H9 (cell line): ENCODE measurements at regions not wholly inside any gene's neighbourhood (a gene's known extent, or its start where the extent isn't known, plus 50 kb on each side); places are given as distances from the start of the nearest gene placed in this dataset.

Experiments
- DNase-seq: peaks from one replicate; pipeline ENCODE4 v3.0.0-alpha.2; 2017
- H2AFZ ChIP-seq: one replicate; pipeline ENCODE4 v1.6.1; 2013; ENCODE audit warnings: mild to moderate bottlenecking, low read length, control low read depth, moderate library complexity
- H2AK5ac ChIP-seq: 2 replicates; pipeline ENCODE4 v1.6.1; 2013; ENCODE audit warnings: low read length, control low read depth, mixed read lengths; ENCODE audit not compliant: insufficient read length
- H2BK120ac ChIP-seq: one replicate; pipeline ENCODE4 v1.6.1; 2013; ENCODE audit warnings: low read depth, mild to moderate bottlenecking, low read length, control low read depth, inconsistent platforms; ENCODE audit not compliant: poor library complexity, severe bottlenecking
- H2BK12ac ChIP-seq: 2 replicates; pipeline ENCODE4 v1.6.1; 2013; ENCODE audit warnings: low read length, control low read depth, mixed read lengths, low read depth; ENCODE audit not compliant: insufficient read length
- H2BK15ac ChIP-seq: 2 replicates; pipeline ENCODE4 v1.6.1; 2013; ENCODE audit warnings: low read depth, low read length, control low read depth
- H2BK20ac ChIP-seq: one replicate; pipeline ENCODE4 v1.6.1; 2013; ENCODE audit warnings: low read depth, mild to moderate bottlenecking, low read length, control low read depth, inconsistent platforms; ENCODE audit not compliant: poor library complexity, severe bottlenecking
- H2BK5ac ChIP-seq: 2 replicates; pipeline ENCODE4 v1.6.1; 2013; ENCODE audit warnings: low read length, control low read depth, mixed read lengths; ENCODE audit not compliant: insufficient read length
- H3K14ac ChIP-seq: 2 replicates; pipeline ENCODE4 v1.6.1; 2013; ENCODE audit warnings: low read length, control low read depth; ENCODE audit not compliant: insufficient read depth
- H3K18ac ChIP-seq: 2 replicates; pipeline ENCODE4 v1.6.1; 2013; ENCODE audit warnings: low read depth, mild to moderate bottlenecking, mixed read lengths, low read length, control low read depth; ENCODE audit not compliant: insufficient read length
- H3K23ac ChIP-seq: 2 replicates; pipeline ENCODE4 v1.6.1; 2013; ENCODE audit warnings: low read length, control low read depth, mixed read lengths, low read depth; ENCODE audit not compliant: insufficient read length
- H3K23me2 ChIP-seq: 2 replicates; pipeline ENCODE4 v1.6.1; 2013; ENCODE audit warnings: low read depth, mild to moderate bottlenecking, mixed read lengths, low read length, control low read depth; ENCODE audit not compliant: insufficient read length, poor library complexity, severe bottlenecking
- H3K27ac ChIP-seq: 2 replicates; pipeline ENCODE4 v1.5.1; 2013; ENCODE audit warnings: low read length, control low read depth, mixed read lengths, low read depth; ENCODE audit not compliant: insufficient read length
- H3K27me3 ChIP-seq: 2 replicates; pipeline ENCODE4 v1.6.1; 2013; ENCODE audit warnings: low read length, control low read depth, inconsistent platforms; ENCODE audit not compliant: insufficient read depth
- H3K4ac ChIP-seq: 2 replicates; pipeline ENCODE4 v1.6.1; 2013; ENCODE audit warnings: low read depth, mild to moderate bottlenecking, control low read depth, inconsistent platforms, low read length, moderate library complexity
- H3K4me1 ChIP-seq: 2 replicates; pipeline ENCODE4 v1.6.1; 2013; ENCODE audit warnings: low read length, control low read depth, inconsistent platforms; ENCODE audit not compliant: insufficient read depth
- H3K4me2 ChIP-seq: 2 replicates; pipeline ENCODE4 v1.6.1; 2013; ENCODE audit warnings: low read length, control low read depth, mixed read lengths; ENCODE audit not compliant: insufficient read length, insufficient read depth
- H3K56ac ChIP-seq: 2 replicates; pipeline ENCODE4 v1.6.1; 2013; ENCODE audit warnings: low read depth, mild to moderate bottlenecking, mixed read lengths, low read length, control low read depth; ENCODE audit not compliant: insufficient read length
- H3K79me1 ChIP-seq: 2 replicates; pipeline ENCODE4 v1.6.1; 2013; ENCODE audit warnings: low read depth, mild to moderate bottlenecking, moderate library complexity, low read length, control low read depth, inconsistent platforms; ENCODE audit not compliant: insufficient read depth, poor library complexity, severe bottlenecking
- H3K79me2 ChIP-seq: 2 replicates; pipeline ENCODE4 v1.6.1; 2013; ENCODE audit warnings: low read length, control low read depth, inconsistent platforms; ENCODE audit not compliant: insufficient read depth
- H3K9ac ChIP-seq: 2 replicates; pipeline ENCODE4 v1.6.1; 2013; ENCODE audit warnings: low read length, control low read depth, mixed read lengths; ENCODE audit not compliant: insufficient read length; ENCODE audit errors: extremely low read depth
- H3K9me3 ChIP-seq: one replicate; pipeline ENCODE4 v1.6.1; 2013; ENCODE audit warnings: low read depth, low read length, inconsistent platforms; ENCODE audit not compliant: control insufficient read depth
- H3T11ph ChIP-seq: one replicate; pipeline ENCODE4 v1.6.1; 2013; ENCODE audit warnings: mild to moderate bottlenecking, low read length, control low read depth, inconsistent platforms
- H4K20me1 ChIP-seq: one replicate; pipeline ENCODE4 v1.6.1; 2013; ENCODE audit not compliant: control insufficient read depth, insufficient read length, insufficient read depth
- H4K5ac ChIP-seq: 2 replicates; pipeline ENCODE4 v1.6.1; 2013; ENCODE audit warnings: low read depth, mild to moderate bottlenecking, mixed read lengths, low read length, control low read depth; ENCODE audit not compliant: insufficient read length
- H4K8ac ChIP-seq: replicated peaks from 2 replicates; pipeline ENCODE4 v1.6.1; 2013; ENCODE audit warnings: low read length, control low read depth, mixed read lengths, low read depth; ENCODE audit not compliant: insufficient read length
- H4K91ac ChIP-seq: 2 replicates; pipeline ENCODE4 v1.6.1; 2013; ENCODE audit warnings: low read depth, mild to moderate bottlenecking, moderate library complexity, mixed read lengths, low read length, control low read depth; ENCODE audit not compliant: insufficient read length
- H3K27ac Mint-ChIP-seq, 3 experiments: 2 replicates in 2 of 3; 3 replicates in 1 of 3; pipeline ENCODE4 v1.8.0; 2020 to 2021; ENCODE audit warnings: mixed read lengths in 3 of 3, mild to moderate bottlenecking in 1 of 3, moderate library complexity in 1 of 3
- H3K27me3 Mint-ChIP-seq: 2 replicates; pipeline ENCODE4 v1.8.0; 2021; ENCODE audit warnings: low read depth, mild to moderate bottlenecking, moderate library complexity, mixed read lengths
- H3K36me3 Mint-ChIP-seq, 3 experiments: 2 replicates in 2 of 3; 3 replicates in 1 of 3; pipeline ENCODE4 v1.8.0; 2020 to 2021; ENCODE audit warnings: low read depth in 3 of 3, mixed read lengths in 3 of 3; ENCODE audit not compliant: insufficient read depth in 1 of 3
- H3K4me1 Mint-ChIP-seq, 2 experiments: 2 replicates each; pipeline ENCODE4 v1.8.0; 2020; ENCODE audit warnings: mixed read lengths in 2 of 2
- H3K4me3 Mint-ChIP-seq, 2 experiments: 2 replicates in 1 of 2; 3 replicates in 1 of 2; pipeline ENCODE4 v1.8.0; 2020 to 2021; ENCODE audit warnings: mild to moderate bottlenecking in 2 of 2, mixed read lengths in 2 of 2, moderate library complexity in 1 of 2
- H3K9me3 Mint-ChIP-seq, 2 experiments: 2 replicates in 1 of 2; 3 replicates in 1 of 2; pipeline ENCODE4 v1.8.0; 2020; ENCODE audit warnings: mild to moderate bottlenecking in 2 of 2, mixed read lengths in 2 of 2, moderate library complexity in 1 of 2
- CTCF ChIP-seq: fragments of 200-600 bp; sonication (generic); conservative IDR thresholded peaks from 3 replicates; pipeline ENCODE4 v1.8.0; 2021; ENCODE audit warnings: antibody characterized with exemption, mild to moderate bottlenecking
- WGBS: extraction: QIAGEN DNeasy Blood & Tissue Kit; methylation state at CpG from one replicate; pipeline ENCODE4 v1.1.7; 2013; ENCODE audit warnings: missing lambda C conversion rate, low lambda C conversion rate, mixed read lengths; ENCODE audit not compliant: insufficient read length; ENCODE audit errors: extremely low coverage; 5-methylcytosine and 5-hydroxymethylcytosine counted together

GRCh38 chr1:194355488-194356106, 1169.2 kb upstream of the B3GALT2 start:
- Histone ChIP-seq H2BK5ac (no peak overlapping the region), H3K79me1 (no peaks in the 10 kb centered on the region), H2BK20ac (no peak overlapping the region), H3K56ac (no peak overlapping the region), H4K8ac (no peak overlapping the region), H3K14ac (no peak overlapping the region), H2BK15ac (no peak overlapping the region), H4K91ac (no peak overlapping the region), H3K4ac (no peak overlapping the region), H4K20me1 (no peaks in the 10 kb centered on the region), H3K9me3 (no peaks in the 10 kb centered on the region), H3K23me2 (no peaks in the 10 kb centered on the region), H2BK120ac (no peak overlapping the region), H3T11ph (no peak overlapping the region), H2BK12ac (no peak overlapping the region), H3K23ac (no peak overlapping the region), H3K9ac (no peak overlapping the region), H3K79me2 (no peaks in the 10 kb centered on the region), H3K27me3 (no peaks in the 10 kb centered on the region), H4K5ac (no peak overlapping the region), H3K4me1 (no peaks in the 10 kb centered on the region), H3K18ac (no peak overlapping the region), H2AFZ (no peak overlapping the region), H2AK5ac (no peak overlapping the region), H3K4me2 (no peak overlapping the region), H3K27ac (no peak overlapping the region)
- TF ChIP-seq CTCF, result no peak
- Mint-ChIP-seq H3K4me3 (no peak overlapping the region), H3K27me3 (no peaks in the 10 kb centered on the region), H3K9me3 (no peaks in the 10 kb centered on the region; a peak in 1 of 5 replicates), H3K27ac (no peak overlapping the region), H3K4me1 (no peaks in the 10 kb centered on the region), H3K36me3 (no peaks in the 10 kb centered on the region)
- WGBS, result no CpG with 5 or more reads among the region's 12 CpGs
- DNase-seq, result no peak
